Endothelial cell of umbilical vein (primary cell): ENCODE measurements at regions not wholly inside any gene's neighbourhood (a gene's known extent, or its start where the extent isn't known, plus 50 kb on each side); places are given as distances from the start of the nearest gene placed in this dataset.

Experiments
- EZH2 ChIP-seq: IDR thresholded peaks from 2 replicates; pipeline ENCODE4 v1.6.1; 2012; ENCODE audit warnings: borderline replicate concordance, low read depth, mild to moderate bottlenecking, moderate library complexity, low read length, inconsistent platforms; ENCODE audit not compliant: severe bottlenecking
- MYC ChIP-seq: IDR thresholded peaks from one replicate; pipeline ENCODE4 v1.6.1; 2011; ENCODE audit warnings: mild to moderate bottlenecking, low read depth, low read length
- POLR2A ChIP-seq: IDR thresholded peaks from 2 replicates; pipeline ENCODE4 v1.6.1; 2012; ENCODE audit warnings: low read depth, mild to moderate bottlenecking, control low read depth, low read length
- POLR2AphosphoS5 ChIP-seq: IDR thresholded peaks from 2 replicates; pipeline ENCODE4 v1.6.1; 2012; ENCODE audit warnings: low read depth, mild to moderate bottlenecking, control low read depth, low read length, moderate library complexity; ENCODE audit not compliant: insufficient read depth
- TF ChIP-seq, protein P1 (sequence below), 2 donors: IDR thresholded peaks; 1 replicate in 1 of 2; 2 replicates in 1 of 2; pipeline ENCODE4 v1.5.1; 2011; ENCODE audit warnings: low read length in 2 of 2, mild to moderate bottlenecking in 2 of 2, moderate library complexity in 2 of 2, control low read depth in 1 of 2, inconsistent platforms in 1 of 2, low read depth in 1 of 2; ENCODE audit not compliant: insufficient read depth in 1 of 2; ENCODE audit errors: extremely low read depth in 1 of 2

GRCh38 chr6:74969591-74970267, 236.1 kb downstream of the COL12A1 start:
- TF ChIP-seq, protein P1, sequence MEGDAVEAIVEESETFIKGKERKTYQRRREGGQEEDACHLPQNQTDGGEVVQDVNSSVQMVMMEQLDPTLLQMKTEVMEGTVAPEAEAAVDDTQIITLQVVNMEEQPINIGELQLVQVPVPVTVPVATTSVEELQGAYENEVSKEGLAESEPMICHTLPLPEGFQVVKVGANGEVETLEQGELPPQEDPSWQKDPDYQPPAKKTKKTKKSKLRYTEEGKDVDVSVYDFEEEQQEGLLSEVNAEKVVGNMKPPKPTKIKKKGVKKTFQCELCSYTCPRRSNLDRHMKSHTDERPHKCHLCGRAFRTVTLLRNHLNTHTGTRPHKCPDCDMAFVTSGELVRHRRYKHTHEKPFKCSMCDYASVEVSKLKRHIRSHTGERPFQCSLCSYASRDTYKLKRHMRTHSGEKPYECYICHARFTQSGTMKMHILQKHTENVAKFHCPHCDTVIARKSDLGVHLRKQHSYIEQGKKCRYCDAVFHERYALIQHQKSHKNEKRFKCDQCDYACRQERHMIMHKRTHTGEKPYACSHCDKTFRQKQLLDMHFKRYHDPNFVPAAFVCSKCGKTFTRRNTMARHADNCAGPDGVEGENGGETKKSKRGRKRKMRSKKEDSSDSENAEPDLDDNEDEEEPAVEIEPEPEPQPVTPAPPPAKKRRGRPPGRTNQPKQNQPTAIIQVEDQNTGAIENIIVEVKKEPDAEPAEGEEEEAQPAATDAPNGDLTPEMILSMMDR (IDR thresholded peaks at IDR 0.05; ENCODE audit: extremely low read depth in 1 of 2, insufficient read depth in 1 of 2, low read depth in 1 of 2, low read length in 2 of 2) = no peak
- TF ChIP-seq EZH2 = no peak
- TF ChIP-seq POLR2A = no peak
- no peak for TF ChIP-seq POLR2AphosphoS5
- TF ChIP-seq MYC = no peak
